ENCODE measurements at regions not wholly inside any gene's neighbourhood (a gene's known extent, or its start where the extent isn't known, plus 50 kb on each side); places are given as distances from the start of the nearest gene placed in this dataset.

GRCh38 chr3:115448851-115449250, 174.5 kb upstream of the GAP43 start:
- Histone ChIP-seq H3K27me3 (ENCODE audit: insufficient read depth, low read length) (no peaks in the 10 kb centered on the region), H2BK12ac (ENCODE audit: insufficient read length, low read depth, low read length) (no peak overlapping the region), H4K8ac (replicated peaks; ENCODE audit: insufficient read length, low read depth, low read length) (no peak overlapping the region), H2AK5ac (ENCODE audit: insufficient read length, low read length) (no peak overlapping the region), H3K27ac (ENCODE audit: insufficient read length, low read depth, low read length) (no peak overlapping the region), H3K9me3 (ENCODE audit: control insufficient read depth, low read depth, low read length) (no peaks in the 10 kb centered on the region), H3K4ac (ENCODE audit: low read depth, low read length) (no peak overlapping the region), H3K79me2 (ENCODE audit: insufficient read depth, low read length) (no peaks in the 10 kb centered on the region), H4K20me1 (ENCODE audit: control insufficient read depth, insufficient read depth, insufficient read length) (no peaks in the 10 kb centered on the region), H3K56ac (ENCODE audit: insufficient read length, low read depth, low read length) (no peak overlapping the region), H3K23me2 (ENCODE audit: insufficient read length, low read depth, low read length, poor library complexity, severe bottlenecking) (no peaks in the 10 kb centered on the region), H3K4me2 (ENCODE audit: insufficient read depth, insufficient read length, low read length) (no peak overlapping the region), H3K18ac (ENCODE audit: insufficient read length, low read depth, low read length) (no peak overlapping the region), H2BK120ac (ENCODE audit: low read depth, low read length, poor library complexity, severe bottlenecking) (no peak overlapping the region), H3T11ph (ENCODE audit: low read length) (no peak overlapping the region), H3K14ac (ENCODE audit: insufficient read depth, low read length) (no peak overlapping the region), H2AFZ (ENCODE audit: low read length) (no peak overlapping the region), H2BK20ac (ENCODE audit: low read depth, low read length, poor library complexity, severe bottlenecking) (no peak overlapping the region), H2BK5ac (ENCODE audit: insufficient read length, low read length) (no peak overlapping the region), H3K79me1 (ENCODE audit: insufficient read depth, low read depth, low read length, poor library complexity, severe bottlenecking) (no peaks in the 10 kb centered on the region), H2BK15ac (ENCODE audit: low read depth, low read length) (no peak overlapping the region), H4K91ac (ENCODE audit: insufficient read length, low read depth, low read length) (no peak overlapping the region), H3K9ac (ENCODE audit: extremely low read depth, insufficient read length, low read length) (no peak overlapping the region), H4K5ac (ENCODE audit: insufficient read length, low read depth, low read length) (no peak overlapping the region), H3K4me1 (ENCODE audit: insufficient read depth, low read length) (no peaks in the 10 kb centered on the region), H3K23ac (ENCODE audit: insufficient read length, low read depth, low read length) (no peak overlapping the region)
- WGBS (ENCODE audit: extremely low coverage, insufficient read length, low lambda C conversion rate) = no CpG with 5 or more reads among the region's 2 CpGs
- Mint-ChIP-seq H3K27ac (no peak overlapping the region), H3K4me3 (no peak overlapping the region), H3K36me3 (ENCODE audit: insufficient read depth in 1 of 3, low read depth in 3 of 3) (no peaks in the 10 kb centered on the region), H3K9me3 (no peaks in the 10 kb centered on the region), H3K4me1 (peaks cover under 1 to 3% of the 10 kb centered on the region in 2 experiments; a peak in 3 of 4 replicates), H3K27me3 (ENCODE audit: low read depth) (no peaks in the 10 kb centered on the region)
- TF ChIP-seq, protein P1, sequence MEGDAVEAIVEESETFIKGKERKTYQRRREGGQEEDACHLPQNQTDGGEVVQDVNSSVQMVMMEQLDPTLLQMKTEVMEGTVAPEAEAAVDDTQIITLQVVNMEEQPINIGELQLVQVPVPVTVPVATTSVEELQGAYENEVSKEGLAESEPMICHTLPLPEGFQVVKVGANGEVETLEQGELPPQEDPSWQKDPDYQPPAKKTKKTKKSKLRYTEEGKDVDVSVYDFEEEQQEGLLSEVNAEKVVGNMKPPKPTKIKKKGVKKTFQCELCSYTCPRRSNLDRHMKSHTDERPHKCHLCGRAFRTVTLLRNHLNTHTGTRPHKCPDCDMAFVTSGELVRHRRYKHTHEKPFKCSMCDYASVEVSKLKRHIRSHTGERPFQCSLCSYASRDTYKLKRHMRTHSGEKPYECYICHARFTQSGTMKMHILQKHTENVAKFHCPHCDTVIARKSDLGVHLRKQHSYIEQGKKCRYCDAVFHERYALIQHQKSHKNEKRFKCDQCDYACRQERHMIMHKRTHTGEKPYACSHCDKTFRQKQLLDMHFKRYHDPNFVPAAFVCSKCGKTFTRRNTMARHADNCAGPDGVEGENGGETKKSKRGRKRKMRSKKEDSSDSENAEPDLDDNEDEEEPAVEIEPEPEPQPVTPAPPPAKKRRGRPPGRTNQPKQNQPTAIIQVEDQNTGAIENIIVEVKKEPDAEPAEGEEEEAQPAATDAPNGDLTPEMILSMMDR (conservative IDR thresholded peaks at IDR 0.05) = no peak
- DNase-seq = no peak

All from H9 (cell line).